GM23248 (cell line): ENCODE measurements at regions not wholly inside any gene's neighbourhood (a gene's known extent, or its start where the extent isn't known, plus 50 kb on each side); places are given as distances from the start of the nearest gene placed in this dataset.

Experiments
- EZH2 ChIP-seq: fragments of 200-600 bp; sonication (generic); IDR thresholded peaks from 2 replicates; pipeline ENCODE4 v1.6.1; 2018; ENCODE audit warnings: antibody characterized with exemption, mild to moderate bottlenecking; ENCODE audit not compliant: insufficient read depth, poor library complexity, severe bottlenecking
- EZH2phosphoT487 ChIP-seq: fragments of 200-600 bp; sonication (generic); IDR thresholded peaks from 2 replicates; pipeline ENCODE4 v1.6.1; 2018; ENCODE audit warnings: antibody characterized with exemption, moderate library complexity, mild to moderate bottlenecking, low read depth; ENCODE audit not compliant: insufficient read depth

GRCh38 chr13:111482126-111482525 is 161.7 kb downstream of the TEX29 start:
- no peak for TF ChIP-seq EZH2
- no peak for TF ChIP-seq EZH2phosphoT487
